ENCODE measurements at regions not wholly inside any gene's neighbourhood (a gene's known extent, or its start where the extent isn't known, plus 50 kb on each side); places are given as distances from the start of the nearest gene placed in this dataset.

- no peak for DNase-seq (ENCODE audit: low spot score)
Observed at GRCh38 chr18:24987303-24988252, 364.4 kb downstream of the ZNF521 start.

DNA sequence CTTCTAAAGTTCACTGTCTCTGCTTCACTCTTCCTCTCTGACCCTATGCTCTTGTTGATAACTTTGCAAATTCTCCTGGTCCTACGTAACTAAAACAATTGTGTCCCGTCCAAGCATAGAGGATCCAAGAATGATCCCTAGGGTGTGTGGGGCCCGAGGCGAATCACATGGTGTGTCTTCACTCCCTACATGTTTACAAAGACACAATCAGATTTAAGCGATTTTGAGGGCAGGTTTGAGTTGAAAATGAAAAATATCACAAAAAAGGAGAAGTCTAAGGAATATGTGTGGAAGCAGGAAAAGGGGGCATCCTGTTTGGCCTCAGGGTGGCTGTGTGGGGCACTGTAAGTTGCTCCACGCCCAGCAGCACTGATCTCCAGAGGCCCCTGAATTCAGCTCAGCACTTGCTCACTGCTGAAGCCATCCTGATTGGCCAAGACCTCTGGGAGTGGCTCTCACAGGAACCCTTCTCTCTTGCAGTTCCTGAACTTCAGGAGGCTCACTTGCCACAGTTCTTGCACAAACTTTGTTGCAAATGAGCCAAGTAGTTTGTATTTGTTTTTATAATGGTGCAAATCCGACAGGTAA, 363.6 kb downstream of the ZNF521 start:
- no peak for DNase-seq (ENCODE audit: low spot score)

DNA sequence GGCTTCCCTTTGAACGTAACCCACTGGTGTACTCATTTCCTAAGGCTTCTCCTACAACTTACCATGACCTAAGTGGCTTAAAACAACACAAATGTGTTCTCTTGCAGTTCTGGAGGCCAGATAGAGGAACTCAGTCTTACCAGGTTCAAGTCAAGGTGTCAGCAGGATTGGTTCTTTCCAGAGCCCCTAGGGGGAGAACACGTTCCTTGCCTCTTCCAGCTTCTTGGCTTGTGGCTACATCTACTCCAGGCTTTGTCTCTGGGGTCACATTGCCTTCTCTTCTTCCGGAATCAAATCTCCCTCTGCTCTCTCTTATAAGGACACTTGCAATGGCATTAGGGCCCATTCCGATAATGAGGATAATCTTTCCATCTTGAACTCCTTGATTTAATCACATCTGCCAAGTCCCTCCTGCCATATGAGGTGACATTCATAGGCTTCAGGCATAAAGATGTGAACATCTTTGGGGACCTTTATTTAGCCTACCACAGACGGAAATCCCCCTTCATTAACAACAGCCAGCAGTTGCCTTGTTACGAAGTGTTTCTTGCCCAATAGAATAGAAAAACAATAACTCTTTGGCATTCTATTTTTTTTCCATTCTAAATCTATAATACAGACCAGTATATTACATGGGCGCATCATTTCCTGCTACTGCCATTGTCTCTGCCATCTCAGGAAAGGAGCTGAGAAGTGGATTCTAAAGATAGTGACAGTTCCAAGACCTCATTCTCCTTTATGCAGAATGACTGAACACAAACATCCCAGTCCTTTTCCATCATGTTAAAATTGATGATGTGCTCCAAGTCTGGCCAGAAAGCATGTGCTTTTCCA, 362.0 kb downstream of the ZNF521 start:
- no peak for DNase-seq (ENCODE audit: low spot score)

GRCh38 chr18:24990671-24991134, 361.3 kb downstream of the ZNF521 start:
- no peak for DNase-seq (ENCODE audit: low spot score)

DNA sequence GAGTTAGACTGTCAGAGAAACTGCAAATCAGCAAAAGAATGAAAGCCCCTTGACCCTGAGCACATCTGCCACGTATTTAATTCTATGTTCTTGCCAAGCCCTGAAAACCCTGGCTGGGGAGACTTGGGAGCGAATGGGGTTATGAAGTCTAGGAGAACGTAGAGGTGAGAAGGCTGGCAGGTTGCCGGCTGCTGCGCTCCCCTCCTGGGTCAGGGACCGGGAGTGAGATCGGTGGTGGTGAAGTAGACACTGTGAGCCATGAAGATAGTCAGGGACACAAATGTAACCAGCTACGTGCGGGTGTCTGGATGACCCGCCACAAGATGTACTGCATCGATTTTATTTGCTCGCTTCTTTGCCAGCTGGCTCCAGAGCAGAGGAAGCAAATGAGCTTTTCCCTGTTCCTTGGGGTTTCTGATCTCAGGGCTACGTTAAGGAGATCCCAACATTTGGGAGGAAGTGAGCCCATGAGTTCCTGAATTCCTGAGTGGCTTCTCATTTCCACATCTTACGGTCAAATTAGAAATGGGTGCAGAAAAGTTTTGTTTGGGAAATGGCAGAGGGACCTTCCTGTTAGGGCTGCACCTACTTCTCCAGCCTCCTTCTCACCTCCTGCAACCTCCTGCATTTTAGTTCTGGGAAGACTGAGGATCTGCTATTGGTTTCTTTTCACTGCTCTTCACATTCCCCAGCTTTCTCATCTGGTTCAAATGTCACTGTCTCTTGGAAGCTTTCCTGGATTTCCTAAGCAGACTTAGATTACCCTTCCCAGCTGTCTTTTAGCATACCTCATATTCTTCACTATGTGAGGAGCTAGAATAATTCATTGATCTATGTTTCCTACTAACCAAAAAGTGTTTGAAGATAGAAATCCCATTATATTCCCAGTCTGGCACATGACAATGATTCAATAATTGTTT, 360.6 kb downstream of the ZNF521 start:
- no peak for DNase-seq (ENCODE audit: low spot score)

GRCh38 chr18:24992491-24992890, 359.5 kb downstream of the ZNF521 start:
- no peak for DNase-seq (ENCODE audit: low spot score)

DNA sequence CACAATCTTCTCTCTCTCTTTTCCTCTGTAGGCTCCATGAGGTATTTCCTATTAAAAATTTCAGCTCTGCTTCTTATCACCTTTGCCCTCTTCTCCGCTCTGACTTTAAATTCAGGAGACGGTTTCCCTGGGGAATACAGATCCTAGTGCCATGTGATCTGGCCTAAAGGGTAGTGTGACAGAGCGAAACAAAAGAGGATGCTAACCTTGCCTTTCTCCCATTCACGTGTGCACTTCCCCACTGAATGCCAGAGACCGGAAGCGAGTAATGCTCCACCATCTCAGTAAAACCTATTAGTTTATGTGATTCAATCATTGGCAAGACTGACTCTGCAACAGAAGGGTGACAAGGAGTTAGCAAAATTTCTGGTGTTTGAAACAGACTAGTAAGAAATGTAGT, 358.3 kb downstream of the ZNF521 start:
- no peak for DNase-seq (ENCODE audit: low spot score)

- DNase-seq (ENCODE audit: low spot score) = no peak
Observed at GRCh38 chr18:24995056-24995455, 356.9 kb downstream of the ZNF521 start.

DNA sequence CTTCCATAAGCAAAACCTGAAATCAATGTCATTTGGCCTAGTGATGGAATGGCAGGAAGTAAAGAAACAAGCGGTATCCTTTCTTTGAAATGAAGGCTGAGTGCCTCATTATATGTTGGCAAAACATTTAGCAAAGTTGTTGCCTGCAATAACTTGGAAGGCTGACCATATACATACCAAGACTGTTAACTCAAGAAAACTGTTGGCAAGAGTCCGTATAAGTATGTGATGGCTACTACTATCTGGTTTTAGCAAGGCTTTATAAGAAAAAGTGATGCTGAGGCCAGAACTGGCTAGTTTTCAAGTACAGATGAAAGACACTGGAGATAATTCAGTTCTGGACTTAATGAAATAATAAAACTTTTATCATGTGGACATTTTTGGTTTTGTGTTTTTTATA, 356.2 kb downstream of the ZNF521 start:
- DNase-seq (ENCODE audit: low spot score) = no peak

- no peak for DNase-seq (ENCODE audit: low spot score)
Observed at GRCh38 chr18:24999650-25000267, 352.2 kb downstream of the ZNF521 start.

- DNase-seq (ENCODE audit: low spot score) = no peak
Observed at GRCh38 chr18:25001803-25002202, 350.2 kb downstream of the ZNF521 start.

- no peak for DNase-seq (ENCODE audit: low spot score)
Observed at GRCh38 chr18:25005541-25006403, 346.2 kb downstream of the ZNF521 start.

- DNase-seq (ENCODE audit: low spot score) = no peak
Observed at GRCh38 chr18:25010623-25011374, 341.2 kb downstream of the ZNF521 start.
